ENCODE measurements at regions not wholly inside any gene's neighbourhood (a gene's known extent, or its start where the extent isn't known, plus 50 kb on each side); places are given as distances from the start of the nearest gene placed in this dataset.

DNA sequence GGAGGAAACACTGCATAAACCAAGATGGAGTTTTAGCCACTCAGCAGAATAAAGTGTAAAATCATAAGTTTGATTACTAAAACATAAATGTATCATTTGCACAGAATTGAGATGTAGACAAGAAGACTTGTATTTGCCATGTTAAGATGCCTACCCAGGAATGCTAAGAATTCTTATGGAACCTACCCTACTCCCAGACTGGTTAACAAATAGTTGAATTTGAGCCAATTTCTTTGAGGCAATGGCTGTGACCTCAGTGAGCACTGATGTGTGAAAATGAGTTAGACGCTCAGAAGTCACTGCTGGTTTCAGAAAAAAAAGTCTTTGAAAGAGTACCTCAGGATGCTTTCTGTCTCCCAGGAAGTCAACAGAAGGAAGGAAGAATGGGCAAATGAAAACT, 95.6 kb downstream of the ESM1 start:
- TF ChIP-seq, protein P1, sequence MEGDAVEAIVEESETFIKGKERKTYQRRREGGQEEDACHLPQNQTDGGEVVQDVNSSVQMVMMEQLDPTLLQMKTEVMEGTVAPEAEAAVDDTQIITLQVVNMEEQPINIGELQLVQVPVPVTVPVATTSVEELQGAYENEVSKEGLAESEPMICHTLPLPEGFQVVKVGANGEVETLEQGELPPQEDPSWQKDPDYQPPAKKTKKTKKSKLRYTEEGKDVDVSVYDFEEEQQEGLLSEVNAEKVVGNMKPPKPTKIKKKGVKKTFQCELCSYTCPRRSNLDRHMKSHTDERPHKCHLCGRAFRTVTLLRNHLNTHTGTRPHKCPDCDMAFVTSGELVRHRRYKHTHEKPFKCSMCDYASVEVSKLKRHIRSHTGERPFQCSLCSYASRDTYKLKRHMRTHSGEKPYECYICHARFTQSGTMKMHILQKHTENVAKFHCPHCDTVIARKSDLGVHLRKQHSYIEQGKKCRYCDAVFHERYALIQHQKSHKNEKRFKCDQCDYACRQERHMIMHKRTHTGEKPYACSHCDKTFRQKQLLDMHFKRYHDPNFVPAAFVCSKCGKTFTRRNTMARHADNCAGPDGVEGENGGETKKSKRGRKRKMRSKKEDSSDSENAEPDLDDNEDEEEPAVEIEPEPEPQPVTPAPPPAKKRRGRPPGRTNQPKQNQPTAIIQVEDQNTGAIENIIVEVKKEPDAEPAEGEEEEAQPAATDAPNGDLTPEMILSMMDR (IDR thresholded peaks at IDR 0.05), result no peak
- TF ChIP-seq POLR2AphosphoS5 (IDR thresholded peaks at IDR 0.05) (no peak), POLR2A (IDR thresholded peaks at IDR 0.05) (no peak), EP300 (IDR thresholded peaks at IDR 0.05) (no peak)
